Esophagus muscularis mucosa (tissue), 4 donors: ENCODE measurements at regions not wholly inside any gene's neighbourhood (a gene's known extent, or its start where the extent isn't known, plus 50 kb on each side); places are given as distances from the start of the nearest gene placed in this dataset.

ENCODE experiments used
- DNase-seq: peaks from one replicate; pipeline ENCODE4 v3.0.0-alpha.2; 2017; ENCODE audit errors: extremely low spot score
- H3K27ac ChIP-seq, 4 donors: fragments of 200-600 bp; sonication (generic); replicated peaks in 1 of 4; 1 replicate in 3 of 4; 2 replicates in 1 of 4; pipeline ENCODE4 v1.5.1; 2016 to 2019; ENCODE audit warnings: mild to moderate bottlenecking in 1 of 4
- H3K27me3 ChIP-seq, 4 donors: fragments of 200-600 bp; sonication (generic); one replicate each; pipeline versions ENCODE4 v1.5.1 to v1.6.0; 2016 to 2019
- H3K36me3 ChIP-seq, 4 donors: fragments of 200-600 bp; sonication (generic); one replicate each; pipeline ENCODE4 v1.5.1; 2016 to 2019
- H3K4me1 ChIP-seq, 4 donors: fragments of 200-600 bp; sonication (generic); one replicate each; pipeline ENCODE4 v1.5.1; 2016 to 2019
- H3K4me3 ChIP-seq, 4 donors: fragments of 200-600 bp; sonication (generic); 1 replicate in 2 of 4; 2 replicates in 2 of 4; pipeline ENCODE4 v1.5.1; 2016 to 2019; ENCODE audit warnings: mild to moderate bottlenecking in 4 of 4, moderate library complexity in 1 of 4
- H3K9me3 ChIP-seq, 4 donors: fragments of 200-600 bp; sonication (generic); 1 replicate in 3 of 4; 2 replicates in 1 of 4; pipeline ENCODE4 v1.5.1; 2016 to 2019
- CTCF ChIP-seq, 3 experiments: fragments of 200-600 bp in 2 of 3; fragments of 450-650 bp in 1 of 3; sonication (generic) in 2 of 3; IDR thresholded peaks; one replicate each; pipeline ENCODE4 v1.5.1; 2017 to 2019; ENCODE audit warnings: antibody characterized with exemption in 3 of 3, mild to moderate bottlenecking in 2 of 3, moderate library complexity in 1 of 3
- EP300 ChIP-seq: sonication (generic); formaldehyde crosslinking; IDR thresholded peaks from one replicate; pipeline ENCODE4 v1.6.1; 2017; ENCODE audit warnings: antibody characterized with exemption
- POLR2A ChIP-seq: fragments of 450-650 bp; IDR thresholded peaks from one replicate; pipeline ENCODE4 v1.6.1; 2017; ENCODE audit warnings: antibody characterized with exemption, moderate library complexity, mild to moderate bottlenecking, low read depth
- POLR2AphosphoS5 ChIP-seq, 2 donors: sonication (generic); formaldehyde crosslinking; IDR thresholded peaks; one replicate each; pipeline ENCODE4 v1.6.1; 2017; ENCODE audit warnings: antibody characterized with exemption in 2 of 2
- WGBS: methylation state at CpG from one replicate; pipeline ENCODE4 v1.1.5; 2018; 5-methylcytosine and 5-hydroxymethylcytosine counted together
- intact Hi-C: fragments of 100-400 bp; cut with DNase I; formaldehyde crosslinking; loops from one replicate; pipeline ENCODE4 v1.15.1; 2023

- H3K36me3 ChIP-seq, result no peaks in the 10 kb centered on the region
- 74% methylated on average over 3 of the region's 3 CpGs for WGBS
- peak; percentile 37 for DNase-seq
- no peak overlapping the region for H3K27ac ChIP-seq
- H3K9me3 ChIP-seq, result no peaks in the 10 kb centered on the region
- TF ChIP-seq EP300 (no peak), POLR2AphosphoS5 (IDR thresholded peaks at IDR 0.05) (no peak), CTCF (IDR thresholded peaks at IDR 0.05) (no peak), POLR2A (no peak)
- intact Hi-C loops, result no loop called here
- no peaks in the 10 kb centered on the region for H3K27me3 ChIP-seq
- no peak overlapping the region for H3K4me3 ChIP-seq
- peaks cover 4 to 6% (median 5%) of the 10 kb centered on the region in 4 donors for H3K4me1 ChIP-seq
These were observed 113.4 kb upstream of the HMHB1 start for GRCh38 chr5:143698574-143698973.

GRCh38 chr5:143696921-143697320 is 115.0 kb upstream of the HMHB1 start:
- 84% methylated on average over 4 of the region's 4 CpGs for WGBS
- intact Hi-C loops, result no loop called here

GRCh38 chr5:143695941-143696340 is 116.0 kb upstream of the HMHB1 start:
- intact Hi-C loops, result no loop called here
- TF ChIP-seq POLR2A (no peak), CTCF (IDR thresholded peaks at IDR 0.05) (no peak), POLR2AphosphoS5 (IDR thresholded peaks at IDR 0.05) (no peak), EP300 (no peak)

More at GRCh38 chr5:143696921-143697320, 115.0 kb upstream of the HMHB1 start:
- Histone ChIP-seq H3K9me3 (no peaks in the 10 kb centered on the region), H3K27ac (no peak overlapping the region), H3K27me3 (no peaks in the 10 kb centered on the region), H3K4me3 (no peak overlapping the region), H3K4me1 (peaks cover 4 to 9% (median 6%) of the 10 kb centered on the region in 4 donors), H3K36me3 (no peaks in the 10 kb centered on the region)
- TF ChIP-seq POLR2AphosphoS5 (IDR thresholded peaks at IDR 0.05) (no peak), EP300 (no peak), CTCF (IDR thresholded peaks at IDR 0.05) (no peak), POLR2A (no peak)
- DNase-seq, result peak; percentile 55

GRCh38 chr5:143695244-143695864 is 116.6 kb upstream of the HMHB1 start:
- Histone ChIP-seq H3K9me3 (no peaks in the 10 kb centered on the region), H3K4me3 (no peak overlapping the region), H3K36me3 (no peaks in the 10 kb centered on the region), H3K4me1 (peaks cover 4 to 9% (median 6%) of the 10 kb centered on the region in 4 donors), H3K27ac (no peak overlapping the region), H3K27me3 (no peaks in the 10 kb centered on the region)
- intact Hi-C loops, result no loop called here
- DNase-seq, result peak; percentile 85
- WGBS, result 88% methylated on average over 7 of the region's 7 CpGs
- TF ChIP-seq POLR2AphosphoS5 (IDR thresholded peaks at IDR 0.05), result no peak
- no peak for TF ChIP-seq EP300
- TF ChIP-seq CTCF (IDR thresholded peaks at IDR 0.05), result no peak
- no peak for TF ChIP-seq POLR2A

More at GRCh38 chr5:143695941-143696340, 116.0 kb upstream of the HMHB1 start:
- no peaks in the 10 kb centered on the region for H3K9me3 ChIP-seq
- no peak overlapping the region for H3K4me3 ChIP-seq
- DNase-seq, result peak; percentile 14
- peaks cover 4 to 9% (median 6%) of the 10 kb centered on the region in 4 donors for H3K4me1 ChIP-seq
- no peaks in the 10 kb centered on the region for H3K36me3 ChIP-seq
- WGBS, result 76% methylated on average over 1 of the region's 1 CpG
- H3K27ac ChIP-seq, result no peak overlapping the region
- no peaks in the 10 kb centered on the region for H3K27me3 ChIP-seq

- Histone ChIP-seq H3K4me3 (no peak overlapping the region), H3K27ac (no peak overlapping the region), H3K27me3 (no peaks in the 10 kb centered on the region), H3K36me3 (no peaks in the 10 kb centered on the region), H3K9me3 (peaks cover 0 to 6% (median 0%) of the 10 kb centered on the region in 4 donors), H3K4me1 (peaks cover 4 to 9% (median 6%) of the 10 kb centered on the region in 4 donors)
- DNase-seq, result no peak
- TF ChIP-seq POLR2AphosphoS5 (IDR thresholded peaks at IDR 0.05) (no peak), POLR2A (no peak), CTCF (IDR thresholded peaks at IDR 0.05) (no peak), EP300 (no peak)
- intact Hi-C loops, result no loop called here
- 90% methylated on average over 4 of the region's 4 CpGs for WGBS
These were observed 117.6 kb upstream of the HMHB1 start for GRCh38 chr5:143694357-143694756.
